ENCODE measurements at regions not wholly inside any gene's neighbourhood (a gene's known extent, or its start where the extent isn't known, plus 50 kb on each side); places are given as distances from the start of the nearest gene placed in this dataset.
"Not testable (repeated sequence)": the region's sequence is repeated elsewhere in the genome, so short reads cannot be mapped to it uniquely, and the experiment has no call there.

DNA sequence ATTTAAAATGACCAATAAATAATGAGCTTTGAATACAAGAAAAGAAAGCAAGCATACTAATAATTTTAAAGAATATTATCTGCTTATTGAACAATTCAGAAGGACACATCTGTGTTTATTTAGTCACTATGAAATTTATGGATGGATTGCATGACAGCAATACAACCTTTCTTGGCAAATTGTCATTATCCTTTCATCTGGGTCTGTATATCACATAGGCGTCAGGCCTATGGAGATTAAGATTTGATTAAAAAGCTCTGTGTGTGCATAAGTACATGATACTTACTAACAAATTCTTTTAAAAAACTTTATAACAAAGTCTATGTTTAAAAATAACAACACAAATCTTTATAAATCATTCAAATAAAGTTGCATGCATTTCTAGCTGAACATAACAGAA, 1394.4 kb downstream of the KHDRBS2 start:
- H3K36me3 ChIP-seq, result no peaks in the 10 kb centered on the region
- no peak overlapping the region for H3K4me3 ChIP-seq
- no peaks in the 10 kb centered on the region for H3K27me3 ChIP-seq (replicated peaks in 1 of 7)
- peaks cover 0 to 37% (median 10%) of the 10 kb centered on the region in 8 donors for H3K9me3 ChIP-seq
- TF ChIP-seq POLR2AphosphoS5 (IDR thresholded peaks at IDR 0.05), result no peak
- TF ChIP-seq, protein P1, sequence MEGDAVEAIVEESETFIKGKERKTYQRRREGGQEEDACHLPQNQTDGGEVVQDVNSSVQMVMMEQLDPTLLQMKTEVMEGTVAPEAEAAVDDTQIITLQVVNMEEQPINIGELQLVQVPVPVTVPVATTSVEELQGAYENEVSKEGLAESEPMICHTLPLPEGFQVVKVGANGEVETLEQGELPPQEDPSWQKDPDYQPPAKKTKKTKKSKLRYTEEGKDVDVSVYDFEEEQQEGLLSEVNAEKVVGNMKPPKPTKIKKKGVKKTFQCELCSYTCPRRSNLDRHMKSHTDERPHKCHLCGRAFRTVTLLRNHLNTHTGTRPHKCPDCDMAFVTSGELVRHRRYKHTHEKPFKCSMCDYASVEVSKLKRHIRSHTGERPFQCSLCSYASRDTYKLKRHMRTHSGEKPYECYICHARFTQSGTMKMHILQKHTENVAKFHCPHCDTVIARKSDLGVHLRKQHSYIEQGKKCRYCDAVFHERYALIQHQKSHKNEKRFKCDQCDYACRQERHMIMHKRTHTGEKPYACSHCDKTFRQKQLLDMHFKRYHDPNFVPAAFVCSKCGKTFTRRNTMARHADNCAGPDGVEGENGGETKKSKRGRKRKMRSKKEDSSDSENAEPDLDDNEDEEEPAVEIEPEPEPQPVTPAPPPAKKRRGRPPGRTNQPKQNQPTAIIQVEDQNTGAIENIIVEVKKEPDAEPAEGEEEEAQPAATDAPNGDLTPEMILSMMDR (IDR thresholded peaks at IDR 0.05 in 8 of 11, conservative IDR thresholded peaks at IDR 0.05 in 3 of 11), result no peak
- no peak for TF ChIP-seq POLR2A (IDR thresholded peaks at IDR 0.05)
- 79 to 92% (median 88%) methylated on average over 1 of the region's 1 CpG for WGBS, 5 donors
- DNase-seq, result no peak
- no peaks in the 10 kb centered on the region for H3K4me1 ChIP-seq
- intact Hi-C loops (cut with DNase I; ENCODE audit: low total_unique reads), result no loop called here
- H3K27ac ChIP-seq, result no peak overlapping the region

DNA sequence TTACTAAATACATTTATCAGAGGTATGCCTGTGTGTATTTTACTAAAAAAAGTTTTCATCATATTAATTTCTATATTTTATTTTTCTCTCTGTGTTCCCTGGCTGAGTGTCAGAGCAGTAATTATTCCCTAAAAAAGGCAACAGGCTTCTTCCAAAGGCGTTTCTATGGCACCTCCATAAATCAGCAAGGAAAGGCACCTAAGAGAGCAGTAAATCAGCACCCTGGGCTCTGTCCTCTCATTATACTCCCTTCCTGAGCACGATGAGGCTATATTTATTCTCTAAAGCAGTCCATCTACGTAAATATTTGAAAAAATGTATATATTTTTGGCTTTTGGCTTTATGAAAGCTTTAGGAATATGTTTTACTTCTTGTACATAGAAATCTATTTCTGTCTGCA, 1408.6 kb downstream of the KHDRBS2 start:
- DNase-seq; H3K27me3 ChIP-seq (replicated peaks in 1 of 7); intact Hi-C loops (cut with DNase I; ENCODE audit: low total_unique reads); H3K27ac ChIP-seq; H3K4me3 ChIP-seq; H3K4me1 ChIP-seq; H3K36me3 ChIP-seq: not testable (repeated sequence)
- WGBS, 5 donors, result 35 to 51% (median 41%) methylated on average over 3 of the region's 3 CpGs
- H3K9me3 ChIP-seq, result peaks cover 0 to 19% (median 1%) of the 10 kb centered on the region in 8 donors

DNA sequence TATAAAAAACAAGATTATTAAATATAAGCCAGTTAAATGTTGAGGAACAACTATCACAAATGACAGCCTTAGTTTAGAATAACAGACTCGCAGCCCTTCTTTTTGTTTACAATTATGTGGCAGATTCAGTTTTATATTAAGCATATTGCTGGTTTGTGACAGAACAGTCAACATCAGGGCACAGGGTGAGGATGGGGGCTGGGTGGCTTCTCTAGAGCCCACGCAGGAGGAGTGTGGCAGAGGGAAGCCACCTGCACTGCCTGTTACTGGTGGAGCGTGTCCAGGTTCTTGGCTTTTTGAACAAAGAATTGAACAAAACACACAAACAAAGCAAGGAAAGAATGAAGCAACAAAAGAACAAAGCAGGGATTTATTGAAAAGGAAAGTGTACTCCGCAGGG, 1415.2 kb downstream of the KHDRBS2 start:
- H3K27me3 ChIP-seq (replicated peaks in 1 of 7); H3K4me1 ChIP-seq; DNase-seq; H3K4me3 ChIP-seq; intact Hi-C loops (cut with DNase I; ENCODE audit: low total_unique reads); H3K27ac ChIP-seq; H3K36me3 ChIP-seq: not testable (repeated sequence)
- WGBS, 5 donors, result 69 to 95% (median 76%) methylated on average over 4 of the region's 4 CpGs
- peaks cover 0 to 32% (median 8%) of the 10 kb centered on the region in 8 donors for H3K9me3 ChIP-seq

DNA sequence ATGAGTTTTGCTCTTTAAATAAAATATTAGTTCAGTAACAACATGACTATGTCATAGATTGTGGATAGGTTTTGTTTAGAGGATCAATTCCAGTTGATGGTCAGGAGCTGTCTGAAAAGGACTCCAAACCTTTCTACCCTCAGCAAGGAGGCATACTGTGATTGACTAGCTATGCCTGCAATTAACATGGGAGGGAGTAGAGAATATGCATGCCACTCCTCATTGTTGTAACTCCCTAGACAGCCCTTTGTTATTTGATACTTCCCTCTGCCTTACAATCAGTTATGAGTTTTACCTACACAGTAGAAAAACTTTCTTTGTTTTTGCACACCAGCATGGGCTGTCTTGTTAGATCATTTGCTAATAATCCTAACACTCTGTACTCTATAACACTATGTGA, 1418.5 kb downstream of the KHDRBS2 start:
- Histone ChIP-seq H3K4me1 (no peaks in the 10 kb centered on the region), H3K4me3 (no peak overlapping the region), H3K36me3 (no peaks in the 10 kb centered on the region), H3K27ac (no peak overlapping the region), H3K27me3 (replicated peaks in 1 of 7) (no peaks in the 10 kb centered on the region), H3K9me3 (peaks cover 0 to 35% (median 6%) of the 10 kb centered on the region in 8 donors)
- intact Hi-C loops (cut with DNase I; ENCODE audit: low total_unique reads), result no loop called here
- DNase-seq, result no peak
- TF ChIP-seq, protein P1 (IDR thresholded peaks at IDR 0.05 in 8 of 11, conservative IDR thresholded peaks at IDR 0.05 in 3 of 11), result no peak
- TF ChIP-seq POLR2A (IDR thresholded peaks at IDR 0.05), result no peak
- TF ChIP-seq POLR2AphosphoS5 (IDR thresholded peaks at IDR 0.05), result no peak

DNA sequence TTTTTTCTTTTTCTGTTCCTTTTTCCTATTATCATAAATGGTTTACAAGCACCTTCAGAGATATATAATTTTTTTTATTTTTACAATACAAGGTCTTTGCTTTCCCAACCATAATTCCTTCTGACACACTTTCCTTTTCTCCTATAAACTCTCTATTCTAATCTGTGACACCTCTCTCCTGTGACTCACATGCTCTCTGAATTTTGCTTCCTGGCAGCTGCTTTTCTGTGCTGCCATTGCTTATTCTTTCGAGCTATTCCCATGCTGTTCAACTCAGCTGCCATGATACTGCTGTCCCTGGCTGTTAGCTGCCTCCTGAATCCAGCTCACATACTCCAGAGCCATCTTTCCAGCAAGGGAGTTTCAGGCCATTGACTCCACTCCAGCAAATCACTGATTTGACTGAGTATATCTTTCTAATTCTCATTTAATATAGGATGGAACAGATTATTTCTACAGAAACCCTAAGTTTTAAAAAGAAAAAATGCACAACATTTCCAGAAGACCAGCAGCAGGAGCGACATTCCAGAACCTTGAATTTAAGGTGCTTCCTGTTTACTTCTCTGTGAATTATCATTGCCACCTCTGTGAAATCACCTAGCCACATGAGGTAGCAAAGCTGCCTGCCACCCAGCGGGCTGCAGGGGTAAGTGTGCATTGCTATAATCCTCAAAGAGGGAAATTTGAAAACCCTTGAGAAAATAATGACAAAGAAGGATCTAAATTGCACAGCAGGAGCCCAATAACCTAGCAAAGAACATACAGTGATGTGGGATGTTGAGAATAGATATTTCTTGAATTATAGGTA, 1442.6 kb downstream of the KHDRBS2 start:
- 23 to 33% (median 29%) methylated on average over 3 of the region's 3 CpGs for WGBS, 5 donors
- H3K4me3 ChIP-seq; DNase-seq; H3K27ac ChIP-seq; H3K27me3 ChIP-seq (replicated peaks in 1 of 7); intact Hi-C loops (cut with DNase I; ENCODE audit: low total_unique reads); H3K4me1 ChIP-seq; H3K36me3 ChIP-seq: not testable (repeated sequence)
- H3K9me3 ChIP-seq, result peaks cover 0 to 17% (median 4%) of the 10 kb centered on the region in 8 donors

DNA sequence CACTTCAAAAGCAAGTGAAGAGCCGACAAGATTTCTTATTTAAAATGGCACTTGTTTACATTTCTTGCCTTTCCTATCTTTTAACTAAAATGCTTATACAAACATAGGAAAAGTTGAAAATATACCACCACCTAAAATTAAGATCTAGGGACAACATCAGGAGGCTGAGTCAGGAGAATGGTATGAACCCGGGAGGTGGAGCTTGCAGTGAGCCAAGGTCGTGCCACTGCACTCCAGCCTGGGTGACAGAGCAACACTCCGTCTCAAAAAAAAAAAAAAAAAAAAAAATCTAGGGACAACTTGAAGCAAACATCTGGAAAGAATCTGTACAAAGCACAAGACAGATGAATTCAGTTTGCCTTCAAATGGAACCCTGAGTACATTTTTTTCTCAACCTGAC, 1455.3 kb downstream of the KHDRBS2 start:
- intact Hi-C loops (cut with DNase I; ENCODE audit: low total_unique reads); H3K4me1 ChIP-seq; H3K27ac ChIP-seq; H3K27me3 ChIP-seq (replicated peaks in 1 of 7); H3K36me3 ChIP-seq; H3K4me3 ChIP-seq; DNase-seq: not testable (repeated sequence)
- WGBS, 5 donors, result 56 to 88% (median 69%) methylated on average over 4 of the region's 4 CpGs
- peaks cover 0 to 21% (median 0%) of the 10 kb centered on the region in 8 donors for H3K9me3 ChIP-seq

DNA sequence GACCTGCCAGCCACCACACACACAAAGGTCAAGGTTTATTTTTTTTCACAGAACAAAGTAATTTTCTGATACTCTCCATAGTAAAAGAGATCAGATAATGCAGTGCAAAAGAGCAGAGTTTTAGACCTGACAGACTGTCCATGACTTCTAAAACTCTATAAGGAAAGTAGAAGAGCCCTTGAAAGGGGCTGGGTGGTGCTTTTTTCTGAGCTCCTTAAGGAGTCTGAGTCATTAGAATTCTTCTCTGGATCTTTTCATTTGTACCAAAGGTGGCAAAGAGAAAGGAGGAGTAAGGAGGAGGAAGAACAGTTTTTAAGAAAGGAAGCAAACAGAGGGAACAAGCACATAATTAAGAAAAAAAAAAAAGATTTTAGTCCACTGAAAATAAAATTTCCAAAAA, 1463.4 kb downstream of the KHDRBS2 start:
- H3K36me3 ChIP-seq; DNase-seq; H3K4me1 ChIP-seq; H3K27ac ChIP-seq; H3K27me3 ChIP-seq (replicated peaks in 1 of 7); H3K4me3 ChIP-seq; intact Hi-C loops (cut with DNase I; ENCODE audit: low total_unique reads): not testable (repeated sequence)
- H3K9me3 ChIP-seq, result peaks cover 0 to 24% (median 10%) of the 10 kb centered on the region in 8 donors

DNA sequence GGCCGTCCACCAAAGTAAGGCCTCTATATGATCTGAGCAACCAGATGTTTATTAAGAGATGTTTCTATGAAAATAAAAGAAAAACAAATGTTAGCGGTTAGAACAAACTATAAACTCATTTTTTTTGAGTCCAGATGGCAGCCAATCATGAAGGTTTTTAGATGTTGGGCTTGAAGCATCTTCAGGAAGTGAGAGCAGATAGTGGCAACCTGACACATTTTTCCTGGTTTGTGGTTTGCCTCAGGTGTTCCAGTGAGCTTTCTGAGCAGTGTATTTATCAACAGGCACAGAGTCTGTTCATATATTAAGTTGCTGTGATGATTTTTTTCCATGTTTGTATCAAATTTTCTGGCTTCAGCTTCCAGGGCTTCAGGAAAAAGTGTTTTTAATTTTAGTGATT, 1468.0 kb downstream of the KHDRBS2 start:
- H3K9me3 ChIP-seq, result peaks cover 0 to 28% (median 11%) of the 10 kb centered on the region in 8 donors
- H3K27me3 ChIP-seq (replicated peaks in 1 of 7); intact Hi-C loops (cut with DNase I; ENCODE audit: low total_unique reads); DNase-seq; H3K4me3 ChIP-seq; H3K27ac ChIP-seq; H3K4me1 ChIP-seq; H3K36me3 ChIP-seq: not testable (repeated sequence)
- WGBS, 5 donors, result 79 to 93% (median 85%) methylated on average over 2 of the region's 2 CpGs

DNA sequence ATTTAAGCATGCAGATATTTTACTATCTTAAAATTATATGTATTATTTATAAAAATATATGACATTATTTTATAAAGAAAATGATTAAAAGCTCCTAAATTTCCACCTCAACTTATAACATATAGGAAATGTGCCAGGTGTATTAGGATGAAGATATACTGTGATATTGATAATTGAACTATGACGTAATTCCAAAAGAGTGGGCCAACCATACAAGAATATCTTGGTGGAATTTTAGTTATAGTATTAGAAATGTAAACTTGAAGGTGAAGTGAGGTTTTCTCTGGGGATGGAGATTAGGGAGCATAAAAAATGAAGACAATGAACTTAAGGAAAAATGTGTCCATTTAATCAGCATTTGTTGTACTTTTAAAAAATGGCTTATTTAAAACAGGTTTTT, 1471.2 kb downstream of the KHDRBS2 start:
- intact Hi-C loops (cut with DNase I; ENCODE audit: low total_unique reads); H3K27me3 ChIP-seq (replicated peaks in 1 of 7); DNase-seq; H3K4me1 ChIP-seq; H3K27ac ChIP-seq; H3K4me3 ChIP-seq; H3K36me3 ChIP-seq: not testable (repeated sequence)
- peaks cover 0 to 27% (median 10%) of the 10 kb centered on the region in 8 donors for H3K9me3 ChIP-seq
- WGBS, 5 donors, result 89 to 96% (median 93%) methylated on average over 1 of the region's 1 CpG
